ENCODE measurements at regions not wholly inside any gene's neighbourhood (a gene's known extent, or its start where the extent isn't known, plus 50 kb on each side); places are given as distances from the start of the nearest gene placed in this dataset.
"Not testable (repeated sequence)": the region's sequence is repeated elsewhere in the genome, so short reads cannot be mapped to it uniquely, and the experiment has no call there.

DNA sequence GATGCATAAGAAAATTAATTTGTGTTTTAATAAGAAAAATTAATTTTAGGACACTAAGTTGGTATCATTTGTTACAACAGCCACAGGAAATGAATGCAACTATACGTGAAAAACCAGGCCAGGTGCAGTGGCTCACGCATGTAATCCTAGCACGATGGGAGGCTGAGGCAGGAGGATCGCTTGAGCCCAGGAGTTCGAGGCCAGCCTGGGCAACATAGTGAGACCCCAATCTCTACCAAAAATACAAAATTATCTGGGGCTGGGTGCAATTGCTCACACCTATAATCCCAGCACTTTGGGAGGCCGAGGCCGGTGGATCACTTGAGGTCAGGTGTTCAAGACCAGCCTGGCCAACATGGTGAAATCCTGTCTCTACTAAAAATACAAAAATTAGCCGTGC, 132.2 kb upstream of the CIBAR2 start:
- DNase-seq: not testable (repeated sequence)

DNA sequence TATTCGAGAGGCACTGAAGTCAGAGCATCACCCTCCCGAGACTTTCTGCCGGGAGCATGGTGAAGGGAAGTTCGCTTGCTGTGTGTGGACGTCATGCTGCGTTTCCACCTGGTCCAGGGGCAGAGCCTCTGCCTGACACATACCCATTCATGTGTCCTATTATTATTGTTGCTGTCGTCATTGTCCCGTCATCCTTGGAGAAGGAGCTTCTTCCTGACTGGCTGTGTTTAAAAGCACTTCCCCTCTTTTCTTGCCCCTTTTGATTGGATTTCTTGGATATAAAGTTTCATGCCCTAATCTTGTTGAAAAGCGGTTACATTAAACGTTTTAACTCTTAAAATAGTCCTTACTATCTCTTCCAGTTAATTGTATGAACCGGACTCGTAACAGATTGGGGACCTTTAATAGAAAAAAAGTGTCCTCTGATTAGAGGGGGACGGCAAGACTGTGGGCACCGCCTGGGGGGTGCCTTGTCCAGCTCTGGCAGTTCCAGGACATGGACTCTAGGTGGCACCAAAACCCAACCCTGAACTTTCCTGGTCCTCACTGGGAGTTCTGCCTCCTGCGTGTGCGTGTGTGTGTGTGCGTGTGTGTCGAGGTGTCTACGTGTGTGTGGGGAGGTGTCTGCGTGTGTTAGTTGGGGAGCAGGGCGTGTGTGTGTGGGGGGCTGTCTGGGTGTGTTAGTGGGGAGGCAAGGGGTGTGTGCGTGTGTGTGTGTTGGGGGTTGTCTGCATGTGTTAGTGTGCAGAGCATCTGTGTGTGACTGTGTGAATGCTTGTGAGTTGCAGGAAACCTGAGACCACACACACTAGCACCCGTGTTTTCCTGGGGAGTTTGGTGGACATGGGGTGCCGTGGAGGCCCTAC, 133.3 kb upstream of the CIBAR2 start:
- peak; percentile 51 for DNase-seq

GRCh38 chr16:85246473-85246872, 134.2 kb upstream of the CIBAR2 start:
- no peak for DNase-seq

DNA sequence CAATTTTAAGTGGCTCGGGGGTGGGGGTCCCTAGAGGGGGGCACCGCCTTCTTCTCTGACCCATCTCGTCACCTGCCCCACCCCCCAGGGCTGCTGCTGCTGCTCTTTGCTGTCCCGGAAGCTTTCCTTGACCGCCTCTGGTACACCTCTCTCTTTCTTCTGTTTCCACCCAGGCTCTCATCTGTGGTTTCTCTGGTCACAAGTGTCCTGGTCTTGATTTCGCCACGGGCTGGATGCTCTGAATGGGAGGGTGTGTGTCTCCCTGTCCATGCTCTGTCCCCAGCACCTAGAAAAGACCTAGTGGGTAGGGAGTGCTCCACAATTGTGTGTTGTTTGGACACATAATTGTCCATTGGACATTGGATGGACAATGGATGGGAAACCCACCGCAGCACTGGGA, 134.7 kb upstream of the CIBAR2 start:
- no peak for DNase-seq

GRCh38 chr16:85248342-85248741, 136.1 kb upstream of the CIBAR2 start:
- no peak for DNase-seq

DNA sequence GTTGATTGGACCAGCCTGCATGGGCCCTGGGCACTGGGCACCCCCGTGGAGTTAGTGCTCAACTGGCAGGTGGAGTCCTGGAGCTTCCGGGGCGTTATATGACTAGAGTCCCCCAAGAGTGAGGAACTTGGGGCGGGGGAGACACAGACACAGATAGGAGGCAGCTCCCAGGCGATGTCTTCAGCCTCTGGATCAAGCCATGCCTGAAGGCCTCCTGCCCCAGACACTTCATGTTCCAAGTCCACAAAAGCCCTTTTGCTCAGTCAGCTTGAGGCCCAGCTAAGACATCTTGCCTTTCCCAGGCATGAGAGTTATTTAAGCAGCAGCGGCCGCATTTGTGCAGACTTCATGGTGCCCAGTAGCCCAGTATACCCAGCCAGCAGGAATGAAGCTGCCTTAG, 136.6 kb upstream of the CIBAR2 start:
- no peak for DNase-seq

- no peak for DNase-seq
Observed at GRCh38 chr16:85249418-85250146, 137.3 kb upstream of the CIBAR2 start.

DNA sequence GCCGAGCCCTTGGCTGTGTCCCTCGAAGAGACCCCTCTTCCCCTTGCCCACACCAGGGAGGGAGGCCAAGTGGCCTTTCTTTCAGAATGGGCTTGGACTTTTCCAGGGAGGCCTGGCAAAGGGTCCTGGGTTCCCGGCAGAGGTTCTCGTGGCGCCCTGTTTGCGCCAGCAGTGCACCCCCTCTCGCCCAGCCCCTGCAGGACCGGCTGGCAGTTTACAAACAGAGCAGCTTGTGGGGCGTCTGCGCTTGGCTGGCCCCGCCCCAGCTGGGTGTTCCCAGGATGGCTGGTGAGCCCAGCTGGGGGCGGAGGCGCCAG, 137.8 kb upstream of the CIBAR2 start:
- DNase-seq: no peak

GRCh38 chr16:85250609-85251223, 138.4 kb upstream of the CIBAR2 start:
- DNase-seq: no peak

- no peak for DNase-seq
Observed at GRCh38 chr16:85251225-85251760, 139.0 kb upstream of the CIBAR2 start.

DNA sequence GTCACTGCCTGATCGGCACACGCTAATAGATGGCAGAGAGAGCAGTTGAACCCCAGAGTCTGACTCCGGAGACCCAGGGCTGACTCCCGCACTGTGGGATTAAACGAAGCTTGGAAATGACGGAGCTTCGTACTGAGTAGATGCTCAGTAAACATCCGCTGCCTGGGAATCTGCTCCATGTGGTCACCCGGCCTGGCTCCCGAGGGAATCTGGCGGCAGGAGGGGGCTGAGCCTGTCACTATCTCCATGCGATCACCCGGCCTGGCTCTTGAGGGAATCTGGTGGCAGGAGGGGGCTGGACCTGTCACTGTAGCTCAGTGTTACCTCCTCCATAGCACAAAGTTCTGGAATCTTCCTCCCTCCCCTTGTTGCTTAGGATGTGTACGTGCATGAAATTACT, 139.7 kb upstream of the CIBAR2 start:
- DNase-seq: no peak

DNA sequence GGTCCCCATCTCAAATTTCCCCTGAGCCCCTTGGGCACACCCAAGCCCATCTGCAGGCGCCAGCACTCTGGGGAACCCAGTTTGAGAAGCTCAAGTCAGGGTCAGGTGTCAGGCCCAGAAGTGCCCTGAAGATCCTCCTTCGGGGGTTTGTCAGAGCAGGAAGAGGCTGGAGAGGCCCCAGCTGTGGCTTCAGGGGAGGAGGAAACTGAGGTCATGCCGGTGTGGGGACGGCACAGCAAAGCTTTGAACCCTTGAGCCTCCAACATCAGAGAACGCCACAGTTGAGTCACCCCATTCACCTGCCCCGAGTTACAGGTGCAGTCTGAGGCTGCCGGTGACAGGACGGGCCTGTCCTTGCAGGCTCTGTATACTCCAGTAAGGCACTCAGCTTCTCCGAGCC, 140.2 kb upstream of the CIBAR2 start:
- no peak for DNase-seq

DNA sequence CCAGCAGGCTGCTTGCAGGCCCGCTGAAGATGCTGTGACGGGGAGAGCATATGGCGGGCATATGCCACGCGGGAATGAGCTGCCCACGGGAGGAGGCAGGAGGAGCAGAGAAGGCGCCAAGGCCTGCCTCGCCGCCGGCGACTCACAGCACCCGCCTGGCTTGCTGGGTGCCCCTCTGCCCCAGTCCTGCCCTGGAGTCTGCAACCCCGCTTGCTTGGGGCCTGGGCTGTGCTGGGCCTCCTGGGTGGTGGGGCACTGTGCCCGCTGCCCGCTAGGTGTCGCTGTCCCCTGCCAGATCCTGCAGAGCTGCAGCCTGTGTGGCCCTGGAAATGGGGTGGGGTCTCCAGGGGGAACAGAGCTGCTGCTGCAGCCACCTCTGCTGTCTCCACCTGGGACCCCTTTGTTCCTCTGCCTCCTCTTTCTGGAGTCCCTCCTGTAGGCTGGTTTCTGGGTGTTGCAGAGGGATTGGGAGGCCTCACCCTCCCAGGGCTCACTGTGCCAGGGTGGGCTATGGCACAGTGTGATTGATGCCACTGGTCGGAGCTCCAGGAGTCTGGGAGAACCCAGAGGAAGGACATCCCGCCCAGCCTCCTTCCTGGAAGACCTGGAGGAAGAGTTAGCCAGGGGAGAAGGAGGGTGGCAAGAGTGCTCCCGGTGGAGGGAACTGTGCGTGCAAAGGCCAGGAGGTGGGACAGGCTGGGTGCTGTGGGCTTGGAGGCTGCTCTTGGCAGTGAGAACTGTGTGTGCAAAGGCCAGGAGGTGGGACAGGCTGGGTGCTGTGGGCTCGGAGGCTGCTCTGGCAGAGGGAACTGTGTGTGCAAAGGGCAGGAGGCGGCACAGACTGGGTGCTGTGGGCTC, 141.0 kb upstream of the CIBAR2 start:
- DNase-seq: peak; percentile 65

DNA sequence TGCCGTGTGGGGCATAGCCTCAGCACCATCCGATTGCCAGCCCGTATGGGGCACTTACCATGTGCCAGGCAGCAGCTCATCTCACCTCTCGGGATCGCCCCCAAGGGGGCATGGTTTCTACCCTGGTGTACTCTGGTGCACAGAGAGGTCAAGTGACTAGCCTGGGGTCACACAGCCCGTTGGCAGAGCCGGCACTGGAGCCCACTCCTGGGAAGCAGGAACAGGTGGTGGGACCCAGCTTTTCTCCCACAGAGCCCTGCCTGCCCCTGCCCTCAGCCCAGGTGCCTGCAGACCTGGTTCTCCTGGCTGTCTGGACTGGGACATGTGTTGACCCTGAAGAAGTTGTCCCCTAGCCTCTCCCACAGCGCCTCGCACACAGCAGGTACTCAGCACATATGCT, 141.8 kb upstream of the CIBAR2 start:
- DNase-seq: no peak

GRCh38 chr16:85254921-85255320, 142.6 kb upstream of the CIBAR2 start:
- DNase-seq: no peak

DNA sequence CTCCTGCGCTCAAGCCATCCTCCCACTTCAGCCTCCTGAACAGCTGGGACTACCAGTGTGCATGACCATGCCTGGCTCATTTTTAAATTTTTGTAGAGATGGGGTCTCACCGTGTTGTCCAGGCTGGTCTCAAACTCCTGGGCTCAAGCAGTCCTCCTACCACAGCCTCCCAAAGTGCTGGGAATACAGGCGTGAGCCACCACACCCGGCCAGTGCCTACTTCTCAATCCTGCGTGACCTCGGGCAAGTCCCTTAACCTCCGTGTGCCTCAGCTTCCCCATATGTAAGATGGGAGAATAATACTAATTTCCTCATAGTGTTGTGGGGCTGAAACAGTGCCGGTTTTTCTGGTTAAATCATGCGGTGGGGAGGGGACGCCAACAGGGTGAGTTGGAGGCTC, 143.5 kb upstream of the CIBAR2 start:
- no peak for DNase-seq

- DNase-seq: no peak
Observed at GRCh38 chr16:85256190-85256739, 144.0 kb upstream of the CIBAR2 start.

- no peak for DNase-seq
Observed at GRCh38 chr16:85257483-85257882, 145.2 kb upstream of the CIBAR2 start.

DNA sequence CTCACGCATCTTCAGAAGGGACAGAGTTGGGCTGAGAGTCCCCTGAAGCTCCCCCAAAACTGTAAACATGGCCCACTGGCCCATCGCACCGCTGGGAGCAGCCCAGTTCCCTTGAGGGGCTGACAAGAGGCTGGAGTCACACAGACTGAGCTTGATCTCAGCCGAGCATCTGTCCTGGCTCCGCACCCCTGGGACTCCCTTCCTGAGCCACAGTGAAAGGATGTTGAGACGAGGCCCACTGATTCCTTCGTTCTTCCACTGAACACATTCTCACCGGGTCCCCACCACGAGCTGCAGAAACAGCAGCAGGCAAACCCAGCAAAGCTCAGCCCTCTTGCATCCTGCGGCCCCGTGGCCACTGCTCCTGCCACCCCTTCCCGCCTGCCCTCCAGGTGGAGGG, 145.9 kb upstream of the CIBAR2 start:
- no peak for DNase-seq

GRCh38 chr16:85258629-85259028, 146.4 kb upstream of the CIBAR2 start:
- DNase-seq: no peak

- no peak for DNase-seq
Observed at GRCh38 chr16:85259115-85259831, 147.0 kb upstream of the CIBAR2 start.

- no peak for DNase-seq
Observed at GRCh38 chr16:85259832-85260167, 147.5 kb upstream of the CIBAR2 start.
